DOHH2 (cell line): ENCODE measurements at regions not wholly inside any gene's neighbourhood (a gene's known extent, or its start where the extent isn't known, plus 50 kb on each side); places are given as distances from the start of the nearest gene placed in this dataset.

Experiments
- EZH2phosphoT487 ChIP-seq: fragments of 200-600 bp; sonication (generic); IDR thresholded peaks from 2 replicates; pipeline ENCODE4 v1.6.1; 2017; ENCODE audit warnings: borderline replicate concordance, mild to moderate bottlenecking, antibody characterized with exemption, low read length, moderate library complexity, mixed read lengths
- TF ChIP-seq, protein P1 (sequence below): fragments of 200-600 bp; sonication (generic); IDR thresholded peaks from one replicate; pipeline ENCODE4 v1.5.1; 2014; ENCODE audit warnings: antibody characterized with exemption, mild to moderate bottlenecking, low read depth, low read length; ENCODE audit not compliant: poor library complexity, severe bottlenecking

DNA sequence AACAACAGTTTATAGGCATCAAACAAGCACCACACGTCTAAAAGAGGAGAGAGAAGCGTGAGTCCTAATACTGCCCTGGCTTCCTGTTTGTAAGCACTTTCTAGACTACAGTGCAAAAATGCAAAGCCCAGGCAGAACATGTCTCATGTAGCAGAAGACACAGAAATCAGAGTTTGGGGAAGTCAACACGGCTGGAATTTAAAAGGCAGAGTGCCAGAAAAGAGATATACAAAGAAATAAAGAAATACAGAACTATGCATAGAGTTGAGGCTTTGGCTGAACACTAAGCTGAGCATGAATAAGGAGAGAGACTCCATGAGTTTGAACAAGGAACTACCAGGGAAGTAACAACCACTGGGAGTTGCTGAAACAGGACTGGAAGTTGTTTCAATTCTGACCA lies 566.6 kb upstream of the NR5A2 start:
- TF ChIP-seq, protein P1, sequence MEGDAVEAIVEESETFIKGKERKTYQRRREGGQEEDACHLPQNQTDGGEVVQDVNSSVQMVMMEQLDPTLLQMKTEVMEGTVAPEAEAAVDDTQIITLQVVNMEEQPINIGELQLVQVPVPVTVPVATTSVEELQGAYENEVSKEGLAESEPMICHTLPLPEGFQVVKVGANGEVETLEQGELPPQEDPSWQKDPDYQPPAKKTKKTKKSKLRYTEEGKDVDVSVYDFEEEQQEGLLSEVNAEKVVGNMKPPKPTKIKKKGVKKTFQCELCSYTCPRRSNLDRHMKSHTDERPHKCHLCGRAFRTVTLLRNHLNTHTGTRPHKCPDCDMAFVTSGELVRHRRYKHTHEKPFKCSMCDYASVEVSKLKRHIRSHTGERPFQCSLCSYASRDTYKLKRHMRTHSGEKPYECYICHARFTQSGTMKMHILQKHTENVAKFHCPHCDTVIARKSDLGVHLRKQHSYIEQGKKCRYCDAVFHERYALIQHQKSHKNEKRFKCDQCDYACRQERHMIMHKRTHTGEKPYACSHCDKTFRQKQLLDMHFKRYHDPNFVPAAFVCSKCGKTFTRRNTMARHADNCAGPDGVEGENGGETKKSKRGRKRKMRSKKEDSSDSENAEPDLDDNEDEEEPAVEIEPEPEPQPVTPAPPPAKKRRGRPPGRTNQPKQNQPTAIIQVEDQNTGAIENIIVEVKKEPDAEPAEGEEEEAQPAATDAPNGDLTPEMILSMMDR = no peak
- no peak for TF ChIP-seq EZH2phosphoT487
